ENCODE measurements at regions not wholly inside any gene's neighbourhood (a gene's known extent, or its start where the extent isn't known, plus 50 kb on each side); places are given as distances from the start of the nearest gene placed in this dataset.

- DNase-seq: no peak
Observed at GRCh38 chr11:134537296-134537695, 125.3 kb upstream of the B3GAT1 start.

DNA sequence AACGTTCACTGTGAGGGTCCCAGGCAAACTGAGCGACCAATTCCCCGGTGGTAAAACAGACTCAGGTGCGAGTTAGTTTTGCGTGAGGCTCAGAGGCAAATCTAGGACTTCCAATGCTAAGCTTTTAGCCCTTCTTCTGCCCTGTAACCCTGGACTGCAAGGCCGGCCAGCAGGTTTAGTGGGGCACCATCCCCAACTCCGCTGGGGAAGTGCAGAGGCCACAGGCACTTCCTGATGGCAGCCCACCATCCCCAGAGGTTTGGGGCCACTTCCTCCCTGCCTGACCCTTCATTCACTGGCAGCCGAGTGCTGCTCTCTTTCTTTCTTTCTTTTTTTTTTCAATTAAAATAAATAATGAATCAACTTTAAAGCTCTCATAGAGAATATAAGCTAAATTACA is 124.6 kb upstream of the B3GAT1 start:
- DNase-seq: no peak

DNA sequence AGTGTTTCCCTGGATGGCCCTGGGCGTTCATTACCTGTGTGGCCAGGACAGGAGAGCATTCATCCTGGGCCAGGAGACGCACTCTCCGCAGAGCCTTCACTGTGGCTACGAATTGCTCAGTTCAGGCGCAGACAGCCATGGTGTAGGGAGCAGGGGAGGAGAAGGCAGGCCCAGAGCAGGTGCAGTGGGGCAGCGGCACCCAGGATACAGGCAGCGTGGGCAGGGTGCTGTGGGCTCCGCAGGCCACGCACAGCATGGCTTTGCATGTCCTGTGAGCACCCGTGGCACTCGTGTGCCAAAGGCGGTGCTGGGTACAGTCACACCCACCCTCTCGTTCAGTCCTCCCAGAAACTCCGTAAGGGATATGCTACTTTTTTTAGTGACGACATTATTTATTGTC is 124.2 kb upstream of the B3GAT1 start:
- DNase-seq: no peak

DNA sequence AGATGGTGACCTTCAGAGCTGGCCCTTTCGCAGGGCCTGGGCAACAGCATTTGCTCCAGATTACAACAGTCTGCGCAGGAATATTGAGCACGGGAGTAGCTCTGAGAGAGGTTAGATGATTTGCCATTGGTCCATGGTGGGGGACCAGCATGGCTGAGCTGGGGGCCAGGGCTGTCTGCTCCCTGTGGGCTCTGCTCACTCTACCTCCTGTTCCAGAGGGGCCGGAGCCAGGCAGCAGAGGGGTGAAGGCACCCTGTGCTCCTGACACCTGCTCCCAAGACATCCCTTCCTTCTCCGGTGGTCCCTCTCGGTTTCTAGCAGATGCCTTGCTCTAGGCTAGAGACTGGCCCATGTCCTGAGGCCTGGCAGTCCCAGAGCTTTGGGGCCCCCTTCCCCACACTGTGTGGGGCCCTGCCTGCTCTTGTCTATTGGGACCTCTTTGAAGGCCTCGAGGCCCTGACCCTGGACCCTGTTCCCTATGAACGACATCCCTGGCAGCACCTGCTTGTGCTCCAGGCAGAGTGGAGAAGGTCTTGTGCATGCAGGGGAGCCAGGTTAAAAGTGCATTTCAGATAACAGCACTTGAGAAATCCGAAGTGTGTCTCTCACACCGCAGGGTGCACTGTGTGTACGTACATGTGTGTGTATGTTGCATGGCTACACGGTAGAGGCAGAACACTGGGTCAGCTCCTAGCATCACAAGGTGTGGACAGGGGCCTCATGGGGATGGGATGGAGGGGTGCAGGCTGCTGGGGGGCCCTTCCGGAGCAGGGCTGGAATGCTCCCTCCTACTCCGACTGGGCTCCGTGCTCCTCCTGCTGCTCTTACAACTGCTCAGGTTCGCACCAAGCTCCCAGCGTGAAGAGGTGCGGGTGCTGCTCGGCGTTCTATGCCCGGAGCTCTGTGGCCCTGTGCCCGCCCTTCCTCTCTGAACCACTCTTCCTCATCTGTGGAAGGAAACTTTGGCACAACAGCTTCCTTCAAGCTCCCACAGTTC is 123.3 kb upstream of the B3GAT1 start:
- DNase-seq: no peak

DNA sequence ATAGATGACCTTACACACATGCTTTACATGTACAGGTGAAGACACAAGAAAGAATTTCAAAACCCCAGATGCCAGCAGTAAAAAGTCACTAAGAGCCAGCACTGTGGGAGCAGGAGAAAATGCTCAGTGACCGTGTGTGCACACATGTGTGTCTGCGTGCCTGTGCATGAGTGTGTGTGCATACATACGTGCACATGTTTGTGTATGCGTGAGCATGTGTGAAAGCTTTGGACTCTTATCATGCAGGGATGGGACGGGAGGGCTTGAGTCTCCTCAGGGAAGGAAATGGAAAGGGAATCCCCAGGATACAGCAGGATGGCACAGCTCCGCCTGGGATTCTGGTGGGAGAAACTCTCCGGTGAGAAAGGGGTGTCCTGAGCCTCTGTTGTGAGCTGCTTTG is 121.5 kb upstream of the B3GAT1 start:
- no peak for DNase-seq

DNA sequence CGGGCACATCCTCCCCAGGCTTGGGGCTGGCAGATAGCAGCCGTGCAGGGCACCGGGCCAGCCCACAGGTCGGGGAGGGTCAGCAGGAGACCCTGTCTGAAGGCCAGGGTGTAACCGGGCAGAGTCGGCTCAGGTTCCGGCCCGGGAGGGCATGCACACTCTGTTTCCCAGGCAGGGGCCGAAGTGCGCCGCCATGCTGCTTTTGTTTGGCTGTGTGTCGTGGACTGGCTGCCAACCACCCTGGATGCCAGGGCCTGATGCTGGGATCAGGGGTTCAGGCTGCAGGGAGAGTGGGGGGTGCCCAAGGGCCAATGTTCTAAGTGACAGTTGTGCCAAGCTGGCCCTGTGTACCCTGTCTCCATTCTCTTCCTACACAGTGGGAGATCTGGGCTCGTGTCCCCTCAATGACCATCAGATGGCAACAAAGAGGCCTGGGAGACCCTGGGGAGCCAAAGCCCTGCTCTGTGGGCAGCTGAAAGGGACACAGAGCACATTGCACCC is 120.9 kb upstream of the B3GAT1 start:
- no peak for DNase-seq

DNA sequence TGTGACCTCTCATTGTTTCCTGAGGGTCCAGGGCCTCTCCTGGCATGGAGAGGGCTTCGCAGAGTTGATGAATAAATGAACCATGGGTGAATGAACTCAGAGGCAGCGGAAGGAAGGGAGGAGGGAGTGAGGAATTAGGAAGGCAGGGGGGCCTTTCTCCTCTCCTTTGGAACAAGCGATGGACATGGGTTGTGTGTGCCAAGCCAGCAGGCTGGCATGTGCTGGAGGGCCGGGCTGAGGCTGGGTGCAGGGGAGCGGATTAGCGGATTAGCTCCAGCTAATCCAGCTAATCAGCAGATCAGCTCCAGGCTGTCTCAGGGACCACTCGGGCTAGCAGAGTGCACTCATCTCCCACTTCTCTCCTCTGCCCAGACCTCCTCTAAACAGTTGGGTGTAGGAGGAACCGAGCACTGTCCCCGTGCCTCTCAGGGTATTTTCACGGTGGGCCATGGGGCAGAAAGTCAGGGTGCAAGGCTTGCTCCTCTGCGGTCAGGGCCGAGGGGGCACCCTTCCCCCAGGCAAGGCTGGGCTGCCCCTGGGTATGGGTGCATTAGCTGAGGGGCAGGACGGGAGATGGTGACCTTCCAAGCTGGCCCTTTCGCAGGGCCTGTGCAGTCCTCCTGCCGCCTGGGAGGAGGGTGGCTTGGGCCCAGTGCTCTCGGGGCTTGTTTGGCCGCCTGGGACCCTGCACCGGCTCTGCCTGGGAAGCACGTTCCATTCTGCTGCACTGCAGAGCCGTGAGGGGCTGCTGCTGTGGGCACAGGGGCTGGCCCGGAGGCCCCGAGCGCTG is 120.3 kb upstream of the B3GAT1 start:
- no peak for DNase-seq

GRCh38 chr11:134531327-134532130 is 119.5 kb upstream of the B3GAT1 start:
- DNase-seq: no peak

GRCh38 chr11:134530636-134531326 is 118.7 kb upstream of the B3GAT1 start:
- no peak for DNase-seq

DNA sequence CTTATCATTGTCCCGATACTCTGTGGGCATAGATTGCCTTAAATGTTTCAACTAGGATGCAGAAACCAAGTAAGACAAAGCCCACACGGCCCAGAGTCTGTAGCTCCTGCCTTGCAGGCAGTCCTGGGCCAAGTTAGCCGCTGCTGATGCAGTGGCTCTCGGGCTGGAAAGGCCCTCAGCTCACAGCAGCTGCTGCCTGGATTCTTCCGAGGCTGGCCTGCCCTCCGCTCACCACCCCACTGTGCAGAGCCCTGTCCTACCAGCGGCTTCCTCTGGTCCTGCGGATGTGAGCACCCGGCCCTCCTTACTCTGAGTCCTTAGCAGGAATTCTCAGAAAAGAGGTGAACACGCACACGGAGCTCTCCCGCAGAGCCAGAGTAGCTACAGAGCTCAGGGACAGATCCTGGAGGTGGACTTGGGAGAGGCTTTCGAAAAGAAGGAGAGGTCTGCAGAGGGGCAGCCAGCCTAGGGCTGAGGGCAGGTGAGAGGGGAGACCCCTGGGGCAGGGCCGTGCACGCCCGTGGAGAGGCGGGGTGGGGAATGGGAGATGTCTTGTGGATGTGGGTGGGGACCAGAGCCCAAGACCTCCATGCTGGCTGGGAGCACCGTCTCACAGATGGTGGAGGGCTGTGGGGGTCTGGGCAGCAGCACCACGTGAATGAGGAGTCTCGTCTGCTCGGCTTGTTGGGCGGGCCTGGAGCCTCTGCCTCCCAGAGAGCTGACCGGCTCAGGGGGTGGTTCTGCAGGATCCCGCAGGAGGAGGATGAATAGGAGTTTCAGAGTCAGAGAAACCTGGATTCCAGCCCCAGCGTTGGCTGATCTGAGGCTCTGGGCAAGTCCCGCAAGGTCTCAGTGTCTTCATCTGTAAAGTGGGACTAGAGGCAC is 117.4 kb upstream of the B3GAT1 start:
- DNase-seq: no peak

DNA sequence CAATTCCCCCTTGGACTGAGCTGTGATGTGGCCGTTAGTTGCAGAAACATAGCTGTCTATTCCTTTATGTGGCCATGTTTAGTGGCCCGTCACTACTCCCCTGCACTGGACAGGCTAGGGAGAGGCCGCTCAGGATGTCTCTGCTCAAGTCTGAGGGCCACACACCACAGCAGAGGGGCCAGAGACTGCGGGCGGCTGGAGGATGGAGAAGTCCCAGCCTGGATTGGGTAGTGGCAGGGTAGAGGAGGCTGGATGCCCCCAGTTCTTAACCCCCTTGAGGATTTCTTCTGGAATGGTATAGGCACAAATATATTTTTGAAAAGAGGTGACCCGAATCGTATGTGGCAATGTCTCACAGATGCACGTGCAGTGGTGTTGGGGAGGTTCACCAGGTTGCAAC is 116.4 kb upstream of the B3GAT1 start:
- DNase-seq: no peak

DNA sequence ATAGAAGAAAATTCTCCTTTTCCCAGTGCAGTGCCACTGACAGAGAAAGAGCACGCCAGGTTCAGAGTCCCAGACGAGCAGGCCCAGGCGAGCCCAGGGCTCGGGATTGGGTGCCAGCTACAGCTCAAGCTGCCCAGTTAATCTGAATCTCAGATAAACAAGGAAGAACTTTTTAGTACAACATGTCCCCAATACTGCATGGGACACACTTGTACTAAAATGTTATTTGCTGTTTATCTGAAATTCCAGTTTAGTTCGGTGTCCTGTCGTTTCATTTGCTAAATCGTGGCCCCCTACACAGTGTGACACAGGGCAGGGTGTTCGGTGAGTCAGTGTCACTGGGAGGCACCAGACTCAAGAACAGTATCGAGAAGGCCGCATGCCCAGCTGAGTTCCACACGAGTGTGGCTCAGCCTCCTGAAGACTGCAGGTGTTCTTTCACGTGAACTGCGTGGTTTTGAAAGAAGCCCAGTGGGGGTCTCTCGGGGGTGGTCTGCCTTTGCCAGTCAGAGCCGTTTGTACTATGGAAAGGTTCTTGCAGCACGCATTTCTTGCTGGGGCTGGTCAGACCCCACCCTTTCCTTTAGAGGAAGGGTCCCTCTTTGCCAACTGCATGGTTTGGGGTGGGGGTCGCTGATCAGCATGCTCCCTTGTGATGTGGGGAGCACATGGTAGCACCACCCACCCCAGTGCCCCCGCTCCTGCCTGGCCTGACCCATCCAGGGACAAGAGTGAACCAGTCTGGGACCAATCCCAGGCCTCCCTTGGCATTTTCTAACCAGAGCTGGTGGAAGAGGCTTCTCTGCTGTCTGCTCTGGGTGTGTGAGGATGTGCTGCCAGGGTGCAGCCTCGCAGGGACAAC is 115.6 kb upstream of the B3GAT1 start:
- no peak for DNase-seq

GRCh38 chr11:134524896-134525845 is 113.1 kb upstream of the B3GAT1 start:
- DNase-seq: no peak

DNA sequence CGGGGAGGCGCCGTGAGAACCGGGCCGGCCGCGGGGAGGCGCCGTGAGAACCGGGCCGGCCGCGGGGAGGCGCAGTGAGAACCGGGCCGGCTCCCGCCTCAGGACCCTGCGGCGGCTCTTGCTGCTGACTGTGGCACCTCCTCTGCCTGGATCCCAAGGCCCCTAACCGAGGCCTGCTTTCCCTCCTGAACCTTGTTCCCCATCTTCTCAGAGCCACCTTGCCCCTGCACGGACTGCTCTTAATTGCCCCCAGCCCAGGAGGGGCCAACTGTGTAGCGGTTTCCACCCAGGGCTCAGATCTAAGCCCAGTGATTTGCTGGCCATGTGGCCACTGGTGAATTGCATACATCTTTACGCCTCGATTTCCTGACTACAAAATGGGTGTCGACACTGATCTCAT is 112.2 kb upstream of the B3GAT1 start:
- DNase-seq: no peak

DNA sequence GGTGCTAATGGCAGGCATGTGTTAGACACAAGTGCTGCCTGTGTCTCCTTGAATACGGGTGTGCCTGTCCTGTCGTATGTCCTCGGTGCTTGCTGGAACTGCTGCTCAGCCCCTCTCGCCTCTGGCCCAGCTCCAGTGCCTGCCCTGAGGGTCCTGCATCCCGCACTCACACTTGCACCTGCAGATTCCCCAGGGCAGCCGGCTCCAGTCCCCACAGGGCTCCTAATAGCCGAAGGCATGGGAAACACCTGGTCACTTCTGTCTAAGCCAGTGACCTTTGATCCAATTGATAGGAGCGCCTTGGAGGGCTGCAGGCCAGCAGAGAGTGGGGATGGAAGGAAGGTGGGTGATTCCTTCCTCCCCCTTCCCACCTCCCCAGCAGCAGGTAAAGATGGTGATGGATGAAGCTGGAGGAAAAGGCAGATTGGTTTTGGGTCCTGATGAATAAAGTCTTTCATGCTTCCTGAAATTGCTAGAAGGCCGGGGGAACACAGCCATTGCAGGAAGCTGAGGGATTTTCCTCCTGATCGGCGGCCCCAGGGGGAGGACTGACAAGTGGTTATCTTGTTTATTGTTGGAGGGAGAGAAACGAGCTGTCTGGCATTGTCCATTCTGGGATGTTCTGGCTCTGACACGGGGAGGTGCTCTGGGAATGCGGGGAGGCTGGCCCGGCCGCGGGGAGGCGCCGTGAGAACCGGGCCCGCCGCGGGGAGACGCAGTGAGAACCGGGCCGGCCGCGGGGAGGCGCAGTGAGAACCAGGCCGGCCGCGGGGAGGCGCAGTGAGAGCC is 110.9 kb upstream of the B3GAT1 start:
- no peak for DNase-seq

DNA sequence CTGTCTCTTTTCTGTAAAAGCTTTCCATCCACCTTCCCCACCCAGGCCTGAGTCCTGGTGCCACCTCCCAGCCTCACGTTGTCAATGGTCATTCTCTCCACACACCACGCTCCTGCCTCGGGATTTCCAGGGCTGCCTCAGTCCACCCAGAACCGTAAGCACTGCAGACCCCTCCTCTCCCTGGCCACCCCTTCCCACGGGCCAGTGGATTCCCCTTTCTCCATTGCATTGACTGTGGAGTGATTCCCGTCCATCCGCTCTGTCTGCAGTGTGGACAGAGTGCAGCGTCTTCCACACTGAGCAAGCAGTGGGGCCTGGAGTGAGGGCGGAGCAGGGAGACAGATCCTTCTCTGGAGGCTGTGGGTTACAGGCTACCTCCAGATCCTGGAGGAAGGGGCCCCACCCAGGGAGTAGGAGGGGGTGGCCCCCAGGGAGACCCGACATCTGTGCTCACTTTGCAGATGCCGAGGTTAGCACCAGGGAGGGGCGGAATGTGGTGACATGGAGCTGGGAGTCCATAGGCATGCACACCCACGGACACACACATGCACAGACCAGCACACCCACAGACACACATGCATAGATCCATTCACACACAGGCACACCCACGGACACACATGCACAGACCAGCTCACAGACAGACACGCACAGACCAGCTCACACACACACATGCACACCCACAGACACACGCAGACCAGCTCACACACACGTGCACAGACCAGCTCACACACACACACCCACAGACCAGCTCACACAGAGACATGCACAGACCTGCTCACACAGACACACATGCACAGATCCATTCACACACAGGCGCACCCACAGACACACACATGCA is 109.6 kb upstream of the B3GAT1 start:
- DNase-seq: no peak

- DNase-seq: no peak
Observed at GRCh38 chr11:134521001-134521400, 109.0 kb upstream of the B3GAT1 start.

Measured in inflammatory macrophage treated with lipopolysaccharide for 4 hours (primary cell).